ENCODE measurements at regions not wholly inside any gene's neighbourhood (a gene's known extent, or its start where the extent isn't known, plus 50 kb on each side); places are given as distances from the start of the nearest gene placed in this dataset.

- in situ Hi-C loops (cut with MboI; ENCODE audit: low sequenced_read_pairs, unreplicated experiment), result no loop called here
- no peak for TF ChIP-seq CTCF (IDR thresholded peaks at IDR 0.05; ENCODE audit: borderline replicate concordance, control extremely low read depth, extremely low read depth, insufficient read depth, missing control alignments)
- DNase-seq (ENCODE audit: low spot score), result no peak
These were observed 130.0 kb downstream of the SCP2D1 start for GRCh38 chr20:18943542-18943941.

GRCh38 chr20:18956890-18957289 is 143.3 kb downstream of the SCP2D1 start:
- in situ Hi-C loops (cut with MboI; ENCODE audit: low sequenced_read_pairs, unreplicated experiment), result no loop called here
- TF ChIP-seq CTCF (IDR thresholded peaks at IDR 0.05; ENCODE audit: borderline replicate concordance, control extremely low read depth, extremely low read depth, insufficient read depth, missing control alignments), result no peak
- DNase-seq (ENCODE audit: low spot score), result no peak

GRCh38 chr20:18957328-18957727 is 143.7 kb downstream of the SCP2D1 start:
- in situ Hi-C loops (cut with MboI; ENCODE audit: low sequenced_read_pairs, unreplicated experiment), result no loop called here
- no peak for TF ChIP-seq CTCF (IDR thresholded peaks at IDR 0.05; ENCODE audit: borderline replicate concordance, control extremely low read depth, extremely low read depth, insufficient read depth, missing control alignments)
- no peak for DNase-seq (ENCODE audit: low spot score)

GRCh38 chr20:18971121-18971520 is 157.5 kb downstream of the SCP2D1 start:
- in situ Hi-C loops (cut with MboI; ENCODE audit: low sequenced_read_pairs, unreplicated experiment), result no loop called here
- no peak for DNase-seq (ENCODE audit: low spot score)
- TF ChIP-seq CTCF (IDR thresholded peaks at IDR 0.05; ENCODE audit: borderline replicate concordance, control extremely low read depth, extremely low read depth, insufficient read depth, missing control alignments), result no peak

- DNase-seq (ENCODE audit: low spot score), result no peak
- TF ChIP-seq CTCF (IDR thresholded peaks at IDR 0.05; ENCODE audit: borderline replicate concordance, control extremely low read depth, extremely low read depth, insufficient read depth, missing control alignments), result no peak
- in situ Hi-C loops (cut with MboI; ENCODE audit: low sequenced_read_pairs, unreplicated experiment), result no loop called here
These were observed 158.0 kb downstream of the SCP2D1 start for GRCh38 chr20:18971574-18971973.

GRCh38 chr20:18972251-18972876 is 158.8 kb downstream of the SCP2D1 start:
- no peak for TF ChIP-seq CTCF (IDR thresholded peaks at IDR 0.05; ENCODE audit: borderline replicate concordance, control extremely low read depth, extremely low read depth, insufficient read depth, missing control alignments)
- DNase-seq (ENCODE audit: low spot score), result no peak
- in situ Hi-C loops (cut with MboI; ENCODE audit: low sequenced_read_pairs, unreplicated experiment), result no loop called here
